GM23338 (cell line): ENCODE measurements at regions not wholly inside any gene's neighbourhood (a gene's known extent, or its start where the extent isn't known, plus 50 kb on each side); places are given as distances from the start of the nearest gene placed in this dataset.

Source experiments
- ATAC-seq: fragments of 200-7000 bp; cut with Tn5 transposase; 3 replicates; pipeline ENCODE4 v1.9.1; 2020
- DNase-seq: peaks from one replicate; pipeline ENCODE4 v3.0.0-alpha.2; 2015; ENCODE audit warnings: low spot score
- H2AFZ ChIP-seq: fragments of 200-600 bp; sonication (generic); 2 replicates; pipeline ENCODE4 v1.8.0; 2016; ENCODE audit warnings: antibody characterized with exemption, mild to moderate bottlenecking, moderate library complexity
- H3F3A ChIP-seq: fragments of 200-600 bp; sonication (generic); replicated peaks from 2 replicates; pipeline ENCODE4 v1.8.0; 2017; ENCODE audit warnings: antibody characterized with exemption, mixed run types, low read depth
- H3K27ac ChIP-seq: fragments of 200-600 bp; sonication (generic); 2 replicates; pipeline ENCODE4 v1.6.1; 2016; ENCODE audit warnings: low read depth
- H3K27me3 ChIP-seq: fragments of 200-600 bp; sonication (generic); 2 replicates; pipeline ENCODE4 v1.8.0; 2016; ENCODE audit warnings: mild to moderate bottlenecking, mixed run types, moderate library complexity; ENCODE audit not compliant: insufficient read depth
- H3K36me3 ChIP-seq: fragments of 200-600 bp; sonication (generic); 2 replicates; pipeline ENCODE4 v1.8.0; 2016; ENCODE audit warnings: mild to moderate bottlenecking; ENCODE audit not compliant: insufficient read depth
- H3K4me1 ChIP-seq: fragments of 200-600 bp; sonication (generic); 2 replicates; pipeline ENCODE4 v1.8.0; 2016; ENCODE audit warnings: mild to moderate bottlenecking, moderate library complexity; ENCODE audit not compliant: insufficient read depth
- H3K4me2 ChIP-seq: fragments of 200-600 bp; sonication (generic); 2 replicates; pipeline ENCODE4 v1.7.1; 2017; ENCODE audit warnings: mixed run types
- H3K4me3 ChIP-seq: fragments of 200-600 bp; sonication (generic); 2 replicates; pipeline ENCODE4 v1.6.1; 2016; ENCODE audit warnings: mixed run types
- H3K79me2 ChIP-seq: fragments of 200-600 bp; sonication (generic); replicated peaks from 2 replicates; pipeline ENCODE4 v1.8.0; 2017; ENCODE audit warnings: mild to moderate bottlenecking; ENCODE audit not compliant: insufficient read depth
- H3K9me2 ChIP-seq: fragments of 200-600 bp; sonication (generic); 2 replicates; pipeline ENCODE4 v1.8.0; 2017; ENCODE audit not compliant: insufficient read depth
- H4K20me1 ChIP-seq: fragments of 200-600 bp; sonication (generic); replicated peaks from 2 replicates; pipeline ENCODE4 v1.8.0; 2017; ENCODE audit warnings: mild to moderate bottlenecking; ENCODE audit not compliant: insufficient read depth
- H3K27ac Mint-ChIP-seq: 2 replicates; pipeline ENCODE4 v1.8.0; 2020; ENCODE audit warnings: inconsistent platforms, mild to moderate bottlenecking, moderate library complexity, mixed read lengths
- H3K27me3 Mint-ChIP-seq: 3 replicates; pipeline ENCODE4 v1.8.0; 2022; ENCODE audit warnings: low read depth, mild to moderate bottlenecking, moderate library complexity, mixed read lengths, inconsistent platforms; ENCODE audit not compliant: insufficient read depth, poor library complexity
- H3K36me3 Mint-ChIP-seq: 3 replicates; pipeline ENCODE4 v1.8.0; 2021; ENCODE audit warnings: low read depth, mild to moderate bottlenecking, inconsistent platforms, moderate library complexity, mixed read lengths
- H3K4me1 Mint-ChIP-seq: 3 replicates; pipeline ENCODE4 v1.8.0; 2020; ENCODE audit warnings: mild to moderate bottlenecking, inconsistent platforms, mixed read lengths
- H3K4me3 Mint-ChIP-seq: 3 replicates; pipeline ENCODE4 v1.8.0; 2021; ENCODE audit warnings: moderate library complexity, mild to moderate bottlenecking, inconsistent platforms, mixed read lengths
- H3K9me3 Mint-ChIP-seq: 3 replicates; pipeline ENCODE4 v1.8.0; 2020; ENCODE audit warnings: moderate library complexity, mild to moderate bottlenecking, inconsistent platforms, mixed read lengths
- ETS1 ChIP-seq: IDR thresholded peaks from 2 replicates; pipeline ENCODE4 v1.6.1; 2016; ENCODE audit warnings: antibody characterized with exemption
- EZH2 ChIP-seq: fragments of 200-600 bp; sonication (generic); IDR thresholded peaks from one replicate; pipeline ENCODE4 v1.8.0; 2017; ENCODE audit warnings: antibody characterized with exemption, mild to moderate bottlenecking, low read depth; ENCODE audit not compliant: unreplicated experiment
- NANOG ChIP-seq: IDR thresholded peaks from 2 replicates; pipeline ENCODE4 v1.6.1; 2016; ENCODE audit warnings: antibody characterized with exemption, borderline replicate concordance
- ZNF114 ChIP-seq: fragments of 250-450 bp; sonication (Bioruptor Pico); IDR thresholded peaks from 2 replicates; pipeline ENCODE4 v1.5.0; 2020; ENCODE audit warnings: mild to moderate bottlenecking, moderate library complexity
- ZNF331 ChIP-seq: fragments of 250-450 bp; sonication (Bioruptor Pico); IDR thresholded peaks from 2 replicates; pipeline ENCODE4 v1.5.0; 2020; ENCODE audit warnings: low read depth, mild to moderate bottlenecking, moderate library complexity
- ZNF462 ChIP-seq: fragments of 250-450 bp; sonication (Bioruptor Pico); IDR thresholded peaks from 2 replicates; pipeline ENCODE4 v1.5.0; 2020; ENCODE audit warnings: mild to moderate bottlenecking, moderate library complexity
- TF ChIP-seq, protein P1 (sequence below), 2 experiments: fragments of 200-600 bp in 1 of 2; sonication (generic) in 1 of 2; conservative IDR thresholded peaks; 2 replicates each; pipeline versions ENCODE4 v1.5.1 to v1.6.1; 2016 to 2017; ENCODE audit warnings: antibody characterized with exemption in 2 of 2, low read depth in 2 of 2, mild to moderate bottlenecking in 2 of 2, moderate library complexity in 1 of 2

GRCh38 chr4:74555843-74556242, 110.9 kb downstream of the AREG start (continued):
- TF ChIP-seq ZNF462 (CRISPR knock-in tag) = no peak
- TF ChIP-seq, protein P1, sequence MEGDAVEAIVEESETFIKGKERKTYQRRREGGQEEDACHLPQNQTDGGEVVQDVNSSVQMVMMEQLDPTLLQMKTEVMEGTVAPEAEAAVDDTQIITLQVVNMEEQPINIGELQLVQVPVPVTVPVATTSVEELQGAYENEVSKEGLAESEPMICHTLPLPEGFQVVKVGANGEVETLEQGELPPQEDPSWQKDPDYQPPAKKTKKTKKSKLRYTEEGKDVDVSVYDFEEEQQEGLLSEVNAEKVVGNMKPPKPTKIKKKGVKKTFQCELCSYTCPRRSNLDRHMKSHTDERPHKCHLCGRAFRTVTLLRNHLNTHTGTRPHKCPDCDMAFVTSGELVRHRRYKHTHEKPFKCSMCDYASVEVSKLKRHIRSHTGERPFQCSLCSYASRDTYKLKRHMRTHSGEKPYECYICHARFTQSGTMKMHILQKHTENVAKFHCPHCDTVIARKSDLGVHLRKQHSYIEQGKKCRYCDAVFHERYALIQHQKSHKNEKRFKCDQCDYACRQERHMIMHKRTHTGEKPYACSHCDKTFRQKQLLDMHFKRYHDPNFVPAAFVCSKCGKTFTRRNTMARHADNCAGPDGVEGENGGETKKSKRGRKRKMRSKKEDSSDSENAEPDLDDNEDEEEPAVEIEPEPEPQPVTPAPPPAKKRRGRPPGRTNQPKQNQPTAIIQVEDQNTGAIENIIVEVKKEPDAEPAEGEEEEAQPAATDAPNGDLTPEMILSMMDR (conservative IDR thresholded peaks at IDR 0.05; ENCODE audit: low read depth in 2 of 2) = no peak
- TF ChIP-seq NANOG = no peak
- TF ChIP-seq ETS1 = no peak
- no peak for TF ChIP-seq EZH2
- TF ChIP-seq ZNF331 = no peak

DNA sequence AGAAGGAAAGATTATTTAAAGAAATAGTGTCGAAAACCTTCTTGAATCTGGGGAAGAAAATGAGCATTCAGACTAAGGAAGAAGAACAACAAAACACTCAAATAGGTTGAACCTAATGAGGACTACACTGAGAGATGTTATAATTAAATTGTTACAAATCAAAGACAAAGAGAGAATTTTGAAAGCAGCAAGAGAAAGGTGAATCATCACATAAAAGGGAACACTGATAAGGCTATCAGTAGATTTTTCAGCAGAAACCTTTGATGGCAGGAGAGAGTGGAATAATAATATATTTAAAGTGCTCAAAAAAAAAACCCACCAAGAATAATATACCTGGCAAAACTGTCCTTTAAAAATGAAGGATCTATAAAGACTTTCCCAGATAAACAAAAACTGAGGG, 114.9 kb downstream of the AREG start:
- H3K27me3 ChIP-seq = no peaks in the 10 kb centered on the region
- Mint-ChIP-seq H3K4me3 (no peak overlapping the region), H3K9me3 (peaks cover 20% of the 10 kb centered on the region), H3K27me3 (peaks cover 1% of the 10 kb centered on the region), H3K36me3 (peaks cover 5% of the 10 kb centered on the region; the same call in 2 of the 3 replicates), H3K4me1 (peaks cover 10% of the 10 kb centered on the region), H3K27ac (no peak overlapping the region)
- no peak for TF ChIP-seq EZH2
- no peak for TF ChIP-seq ZNF114 (CRISPR knock-in tag)
- TF ChIP-seq ETS1 = no peak
- no peak for TF ChIP-seq ZNF331
- H3K9me2 ChIP-seq = peaks cover 5% of the 10 kb centered on the region; the same call in 1 of the 2 replicates
- ATAC-seq (no peak), DNase-seq (no peak)
- H3K4me1 ChIP-seq = peaks cover 12% of the 10 kb centered on the region
- H3K36me3 ChIP-seq = no peaks in the 10 kb centered on the region
- H3K27ac ChIP-seq = no peak overlapping the region
- no peaks in the 10 kb centered on the region for H3F3A ChIP-seq
- H4K20me1 ChIP-seq = no peaks in the 10 kb centered on the region
- H3K4me2 ChIP-seq = no peak overlapping the region
- H3K79me2 ChIP-seq = no peaks in the 10 kb centered on the region
- H2AFZ ChIP-seq = no peak overlapping the region
- H3K4me3 ChIP-seq = no peak overlapping the region
